H9 (cell line): ENCODE measurements at regions not wholly inside any gene's neighbourhood (a gene's known extent, or its start where the extent isn't known, plus 50 kb on each side); places are given as distances from the start of the nearest gene placed in this dataset.

ENCODE experiments used
- DNase-seq: peaks from one replicate; pipeline ENCODE4 v3.0.0-alpha.2; 2017
- H2AFZ ChIP-seq: one replicate; pipeline ENCODE4 v1.6.1; 2013; ENCODE audit warnings: mild to moderate bottlenecking, low read length, control low read depth, moderate library complexity
- H2AK5ac ChIP-seq: 2 replicates; pipeline ENCODE4 v1.6.1; 2013; ENCODE audit warnings: low read length, control low read depth, mixed read lengths; ENCODE audit not compliant: insufficient read length
- H2BK120ac ChIP-seq: one replicate; pipeline ENCODE4 v1.6.1; 2013; ENCODE audit warnings: low read depth, mild to moderate bottlenecking, low read length, control low read depth, inconsistent platforms; ENCODE audit not compliant: poor library complexity, severe bottlenecking
- H2BK12ac ChIP-seq: 2 replicates; pipeline ENCODE4 v1.6.1; 2013; ENCODE audit warnings: low read length, control low read depth, mixed read lengths, low read depth; ENCODE audit not compliant: insufficient read length
- H2BK15ac ChIP-seq: 2 replicates; pipeline ENCODE4 v1.6.1; 2013; ENCODE audit warnings: low read depth, low read length, control low read depth
- H2BK20ac ChIP-seq: one replicate; pipeline ENCODE4 v1.6.1; 2013; ENCODE audit warnings: low read depth, mild to moderate bottlenecking, low read length, control low read depth, inconsistent platforms; ENCODE audit not compliant: poor library complexity, severe bottlenecking
- H2BK5ac ChIP-seq: 2 replicates; pipeline ENCODE4 v1.6.1; 2013; ENCODE audit warnings: low read length, control low read depth, mixed read lengths; ENCODE audit not compliant: insufficient read length
- H3K14ac ChIP-seq: 2 replicates; pipeline ENCODE4 v1.6.1; 2013; ENCODE audit warnings: low read length, control low read depth; ENCODE audit not compliant: insufficient read depth
- H3K18ac ChIP-seq: 2 replicates; pipeline ENCODE4 v1.6.1; 2013; ENCODE audit warnings: low read depth, mild to moderate bottlenecking, mixed read lengths, low read length, control low read depth; ENCODE audit not compliant: insufficient read length
- H3K23ac ChIP-seq: 2 replicates; pipeline ENCODE4 v1.6.1; 2013; ENCODE audit warnings: low read length, control low read depth, mixed read lengths, low read depth; ENCODE audit not compliant: insufficient read length
- H3K23me2 ChIP-seq: 2 replicates; pipeline ENCODE4 v1.6.1; 2013; ENCODE audit warnings: low read depth, mild to moderate bottlenecking, mixed read lengths, low read length, control low read depth; ENCODE audit not compliant: insufficient read length, poor library complexity, severe bottlenecking
- H3K27ac ChIP-seq: 2 replicates; pipeline ENCODE4 v1.5.1; 2013; ENCODE audit warnings: low read length, control low read depth, mixed read lengths, low read depth; ENCODE audit not compliant: insufficient read length
- H3K27me3 ChIP-seq: 2 replicates; pipeline ENCODE4 v1.6.1; 2013; ENCODE audit warnings: low read length, control low read depth, inconsistent platforms; ENCODE audit not compliant: insufficient read depth
- H3K4ac ChIP-seq: 2 replicates; pipeline ENCODE4 v1.6.1; 2013; ENCODE audit warnings: low read depth, mild to moderate bottlenecking, control low read depth, inconsistent platforms, low read length, moderate library complexity
- H3K4me1 ChIP-seq: 2 replicates; pipeline ENCODE4 v1.6.1; 2013; ENCODE audit warnings: low read length, control low read depth, inconsistent platforms; ENCODE audit not compliant: insufficient read depth
- H3K4me2 ChIP-seq: 2 replicates; pipeline ENCODE4 v1.6.1; 2013; ENCODE audit warnings: low read length, control low read depth, mixed read lengths; ENCODE audit not compliant: insufficient read length, insufficient read depth
- H3K56ac ChIP-seq: 2 replicates; pipeline ENCODE4 v1.6.1; 2013; ENCODE audit warnings: low read depth, mild to moderate bottlenecking, mixed read lengths, low read length, control low read depth; ENCODE audit not compliant: insufficient read length
- H3K79me1 ChIP-seq: 2 replicates; pipeline ENCODE4 v1.6.1; 2013; ENCODE audit warnings: low read depth, mild to moderate bottlenecking, moderate library complexity, low read length, control low read depth, inconsistent platforms; ENCODE audit not compliant: insufficient read depth, poor library complexity, severe bottlenecking
- H3K79me2 ChIP-seq: 2 replicates; pipeline ENCODE4 v1.6.1; 2013; ENCODE audit warnings: low read length, control low read depth, inconsistent platforms; ENCODE audit not compliant: insufficient read depth
- H3K9ac ChIP-seq: 2 replicates; pipeline ENCODE4 v1.6.1; 2013; ENCODE audit warnings: low read length, control low read depth, mixed read lengths; ENCODE audit not compliant: insufficient read length; ENCODE audit errors: extremely low read depth
- H3K9me3 ChIP-seq: one replicate; pipeline ENCODE4 v1.6.1; 2013; ENCODE audit warnings: low read depth, low read length, inconsistent platforms; ENCODE audit not compliant: control insufficient read depth
- H3T11ph ChIP-seq: one replicate; pipeline ENCODE4 v1.6.1; 2013; ENCODE audit warnings: mild to moderate bottlenecking, low read length, control low read depth, inconsistent platforms
- H4K20me1 ChIP-seq: one replicate; pipeline ENCODE4 v1.6.1; 2013; ENCODE audit not compliant: control insufficient read depth, insufficient read length, insufficient read depth
- H4K5ac ChIP-seq: 2 replicates; pipeline ENCODE4 v1.6.1; 2013; ENCODE audit warnings: low read depth, mild to moderate bottlenecking, mixed read lengths, low read length, control low read depth; ENCODE audit not compliant: insufficient read length
- H4K8ac ChIP-seq: replicated peaks from 2 replicates; pipeline ENCODE4 v1.6.1; 2013; ENCODE audit warnings: low read length, control low read depth, mixed read lengths, low read depth; ENCODE audit not compliant: insufficient read length
- H4K91ac ChIP-seq: 2 replicates; pipeline ENCODE4 v1.6.1; 2013; ENCODE audit warnings: low read depth, mild to moderate bottlenecking, moderate library complexity, mixed read lengths, low read length, control low read depth; ENCODE audit not compliant: insufficient read length
- H3K27ac Mint-ChIP-seq, 3 experiments: 2 replicates in 2 of 3; 3 replicates in 1 of 3; pipeline ENCODE4 v1.8.0; 2020 to 2021; ENCODE audit warnings: mixed read lengths in 3 of 3, mild to moderate bottlenecking in 1 of 3, moderate library complexity in 1 of 3
- H3K27me3 Mint-ChIP-seq: 2 replicates; pipeline ENCODE4 v1.8.0; 2021; ENCODE audit warnings: low read depth, mild to moderate bottlenecking, moderate library complexity, mixed read lengths
- H3K36me3 Mint-ChIP-seq, 3 experiments: 2 replicates in 2 of 3; 3 replicates in 1 of 3; pipeline ENCODE4 v1.8.0; 2020 to 2021; ENCODE audit warnings: low read depth in 3 of 3, mixed read lengths in 3 of 3; ENCODE audit not compliant: insufficient read depth in 1 of 3
- H3K4me1 Mint-ChIP-seq, 2 experiments: 2 replicates each; pipeline ENCODE4 v1.8.0; 2020; ENCODE audit warnings: mixed read lengths in 2 of 2
- H3K4me3 Mint-ChIP-seq, 2 experiments: 2 replicates in 1 of 2; 3 replicates in 1 of 2; pipeline ENCODE4 v1.8.0; 2020 to 2021; ENCODE audit warnings: mild to moderate bottlenecking in 2 of 2, mixed read lengths in 2 of 2, moderate library complexity in 1 of 2
- H3K9me3 Mint-ChIP-seq, 2 experiments: 2 replicates in 1 of 2; 3 replicates in 1 of 2; pipeline ENCODE4 v1.8.0; 2020; ENCODE audit warnings: mild to moderate bottlenecking in 2 of 2, mixed read lengths in 2 of 2, moderate library complexity in 1 of 2
- CTCF ChIP-seq: fragments of 200-600 bp; sonication (generic); conservative IDR thresholded peaks from 3 replicates; pipeline ENCODE4 v1.8.0; 2021; ENCODE audit warnings: antibody characterized with exemption, mild to moderate bottlenecking
- WGBS: extraction: QIAGEN DNeasy Blood & Tissue Kit; methylation state at CpG from one replicate; pipeline ENCODE4 v1.1.7; 2013; ENCODE audit warnings: missing lambda C conversion rate, low lambda C conversion rate, mixed read lengths; ENCODE audit not compliant: insufficient read length; ENCODE audit errors: extremely low coverage; 5-methylcytosine and 5-hydroxymethylcytosine counted together

GRCh38 chr7:152504367-152504766, 68.6 kb upstream of the KMT2C start:
- H3K79me1 ChIP-seq = no peaks in the 10 kb centered on the region
- no peak for DNase-seq
- no peak overlapping the region for H2AFZ ChIP-seq

More at GRCh38 chr7:152504367-152504766, 68.6 kb upstream of the KMT2C start:
- H2AK5ac ChIP-seq = no peak overlapping the region
- H2BK12ac ChIP-seq = no peak overlapping the region
- no peaks in the 10 kb centered on the region for H3K9me3 ChIP-seq
- H3K9ac ChIP-seq = no peak overlapping the region
- H4K8ac ChIP-seq = no peak overlapping the region
- WGBS = no CpG with 5 or more reads among the region's 3 CpGs
- no peak overlapping the region for H2BK15ac ChIP-seq
- no peak overlapping the region for H2BK5ac ChIP-seq
- no peak overlapping the region for H4K91ac ChIP-seq
- no peaks in the 10 kb centered on the region for H3K79me2 ChIP-seq
- H3K23me2 ChIP-seq = no peaks in the 10 kb centered on the region
- H3K27me3 ChIP-seq = no peaks in the 10 kb centered on the region
- H3T11ph ChIP-seq = no peak overlapping the region
- H4K20me1 ChIP-seq = no peaks in the 10 kb centered on the region
- Mint-ChIP-seq H3K27me3 (no peaks in the 10 kb centered on the region; the same call in 1 of the 2 replicates), H3K27ac (peak overlapping the region in 1 of 3 experiments; percentile 68; a peak in 1 of 7 replicates), H3K36me3 (no peaks in the 10 kb centered on the region; a peak in 1 of 7 replicates), H3K4me1 (peaks cover 5 to 8% of the 10 kb centered on the region in 2 experiments; a peak in 2 of 4 replicates), H3K9me3 (peaks cover 2% of the 10 kb centered on the region in 2 experiments; a peak in 1 of 5 replicates), H3K4me3 (no peak overlapping the region)
- H3K4ac ChIP-seq = no peak overlapping the region
- H2BK20ac ChIP-seq = no peak overlapping the region
- no peak overlapping the region for H3K23ac ChIP-seq
- no peak for TF ChIP-seq CTCF
- no peak overlapping the region for H3K27ac ChIP-seq
- no peak overlapping the region for H3K18ac ChIP-seq
- H3K4me2 ChIP-seq = no peak overlapping the region
- H3K56ac ChIP-seq = no peak overlapping the region
- H3K14ac ChIP-seq = no peak overlapping the region
- H3K4me1 ChIP-seq = no peaks in the 10 kb centered on the region; the same call in 1 of the 2 replicates
- no peak overlapping the region for H2BK120ac ChIP-seq
- H4K5ac ChIP-seq = no peak overlapping the region
